ENCODE measurements at regions not wholly inside any gene's neighbourhood (a gene's known extent, or its start where the extent isn't known, plus 50 kb on each side); places are given as distances from the start of the nearest gene placed in this dataset.
A peak's percentile ranks its signal among the peaks of the same experiment; 100 is the strongest.
"Not testable (repeated sequence)": the region's sequence is repeated elsewhere in the genome, so short reads cannot be mapped to it uniquely, and the experiment has no call there.

GRCh38 chr7:153954477-153954876 is 97.7 kb upstream of the DPP6 start (continued):
- TF ChIP-seq TSHZ2 (CRISPR knock-in tag; IDR thresholded peaks at IDR 0.05): no peak
- TF ChIP-seq GLIS3 (CRISPR knock-in tag; IDR thresholded peaks at IDR 0.05): no peak
- TF ChIP-seq ZNF565 (CRISPR knock-in tag; conservative IDR thresholded peaks at IDR 0.05; ENCODE audit: low read depth): no peak
- no peak for TF ChIP-seq ZNF8 (CRISPR knock-in tag; IDR thresholded peaks at IDR 0.05)
- TF ChIP-seq POU6F1 (CRISPR knock-in tag; IDR thresholded peaks at IDR 0.05; ENCODE audit: borderline replicate concordance, low read depth): no peak
- no peak for TF ChIP-seq SNAI2 (CRISPR knock-in tag; IDR thresholded peaks at IDR 0.05)

GRCh38 chr7:153957677-153958076 is 94.5 kb upstream of the DPP6 start:
- ATAC-seq: not testable (repeated sequence)

- not testable (repeated sequence) for ATAC-seq
These were observed 93.8 kb upstream of the DPP6 start for GRCh38 chr7:153958381-153958780.

- ATAC-seq: not testable (repeated sequence)
These were observed 93.4 kb upstream of the DPP6 start for GRCh38 chr7:153958789-153959188.

- ATAC-seq: not testable (repeated sequence)
These were observed 87.6 kb upstream of the DPP6 start for GRCh38 chr7:153964481-153965112.

GRCh38 chr7:153969016-153969415 is 83.2 kb upstream of the DPP6 start:
- ATAC-seq: not testable (repeated sequence)

GRCh38 chr7:153974603-153975002 is 77.6 kb upstream of the DPP6 start:
- not testable (repeated sequence) for ATAC-seq

- not testable (repeated sequence) for ATAC-seq
These were observed 75.5 kb upstream of the DPP6 start for GRCh38 chr7:153976745-153977144.

GRCh38 chr7:153983186-153983585 is 69.0 kb upstream of the DPP6 start:
- not testable (repeated sequence) for ATAC-seq

GRCh38 chr7:153989066-153989627 is 63.1 kb upstream of the DPP6 start:
- ATAC-seq: not testable (repeated sequence)

GRCh38 chr7:153989742-153990425 is 62.3 kb upstream of the DPP6 start:
- ATAC-seq: peak; percentile 39; the same call in 2 of the 3 replicates

- ATAC-seq: not testable (repeated sequence)
These were observed 60.7 kb upstream of the DPP6 start for GRCh38 chr7:153991471-153991870.

- not testable (repeated sequence) for ATAC-seq
These were observed 58.8 kb upstream of the DPP6 start for GRCh38 chr7:153993402-153993801.

GRCh38 chr7:153998896-153999295 is 53.3 kb upstream of the DPP6 start:
- not testable (repeated sequence) for ATAC-seq

Data from SK-N-SH treated with all-trans-retinoic acid at 6 μM for 48 hours (cell line).